Thyroid gland (tissue), 4 donors: ENCODE measurements at regions not wholly inside any gene's neighbourhood (a gene's known extent, or its start where the extent isn't known, plus 50 kb on each side); places are given as distances from the start of the nearest gene placed in this dataset.

Experiments used
- CTCF ChIP-seq, 6 experiments: fragments of 200-600 bp in 3 of 6; fragments of 450-650 bp in 3 of 6; sonication (generic) in 3 of 6; IDR thresholded peaks; one replicate each; pipeline ENCODE4 v1.5.1; 2016 to 2019; ENCODE audit warnings: antibody characterized with exemption in 6 of 6, mild to moderate bottlenecking in 2 of 6, inconsistent platforms in 1 of 6, moderate library complexity in 1 of 6
- POLR2A ChIP-seq, 2 donors: fragments of 450-650 bp; IDR thresholded peaks; one replicate each; pipeline ENCODE4 v1.6.1; 2017; ENCODE audit warnings: antibody characterized with exemption in 2 of 2, mild to moderate bottlenecking in 2 of 2, moderate library complexity in 1 of 2

GRCh38 chr4:22922426-22922825, 229.7 kb downstream of the GBA3 start:
- TF ChIP-seq CTCF (IDR thresholded peaks at IDR 0.05) (no peak), POLR2A (IDR thresholded peaks at IDR 0.05) (no peak)
